Duodenal mucosa (tissue), 2 donors: ENCODE measurements at regions not wholly inside any gene's neighbourhood (a gene's known extent, or its start where the extent isn't known, plus 50 kb on each side); places are given as distances from the start of the nearest gene placed in this dataset.

Source experiments
- H3K27ac ChIP-seq: one replicate; pipeline ENCODE4 v1.7.0; 2013; ENCODE audit warnings: low read depth, low read length
- H3K27me3 ChIP-seq, 2 donors: one replicate each; pipeline ENCODE4 v1.7.0; 2013; ENCODE audit warnings: low read length in 2 of 2, control low read depth in 1 of 2; ENCODE audit not compliant: insufficient read depth in 2 of 2, control insufficient read depth in 1 of 2
- H3K36me3 ChIP-seq, 2 donors: one replicate each; pipeline ENCODE4 v1.7.0; 2013; ENCODE audit warnings: low read length in 2 of 2, control low read depth in 1 of 2; ENCODE audit not compliant: insufficient read depth in 2 of 2, control insufficient read depth in 1 of 2
- H3K4me1 ChIP-seq, 2 donors: one replicate each; pipeline ENCODE4 v1.7.0; 2013; ENCODE audit warnings: low read length in 2 of 2, control low read depth in 1 of 2; ENCODE audit not compliant: insufficient read depth in 2 of 2, control insufficient read depth in 1 of 2
- H3K4me3 ChIP-seq, 2 donors: one replicate each; pipeline ENCODE4 v1.7.0; 2013; ENCODE audit warnings: low read length in 2 of 2, low read depth in 1 of 2
- H3K9ac ChIP-seq, 2 donors: one replicate each; pipeline ENCODE4 v1.7.0; 2013; ENCODE audit warnings: low read length in 2 of 2, low read depth in 1 of 2
- H3K9me3 ChIP-seq, 2 donors: one replicate each; pipeline ENCODE4 v1.7.0; 2013; ENCODE audit warnings: low read length in 2 of 2, control low read depth in 1 of 2; ENCODE audit not compliant: control insufficient read depth in 1 of 2

DNA sequence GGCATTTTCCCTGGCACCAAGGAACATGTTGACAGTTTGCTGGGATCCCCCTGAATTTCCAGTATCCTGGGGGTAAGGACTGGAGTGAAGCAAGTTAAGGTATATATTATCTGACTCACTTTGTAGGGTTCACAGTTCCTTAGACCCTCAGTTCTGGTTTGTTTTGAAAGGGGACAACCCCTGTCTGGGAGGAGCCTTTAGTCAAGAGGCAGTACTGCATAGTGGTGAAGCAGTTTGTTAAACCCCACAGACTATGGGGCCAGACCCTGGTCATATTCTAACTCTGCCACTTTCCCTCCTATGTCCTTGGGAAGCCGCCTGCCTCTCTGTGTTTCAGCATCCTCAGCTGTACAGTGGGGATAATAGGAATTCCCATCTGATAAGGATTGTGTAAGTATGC lies 145.5 kb upstream of the ZFHX3 start:
- no peaks in the 10 kb centered on the region for H3K36me3 ChIP-seq
- H3K9ac ChIP-seq: no peak overlapping the region
- H3K9me3 ChIP-seq: no peaks in the 10 kb centered on the region
- peaks cover 0 to 6% of the 10 kb centered on the region in 2 donors for H3K4me1 ChIP-seq
- H3K27me3 ChIP-seq: no peaks in the 10 kb centered on the region
- no peak overlapping the region for H3K27ac ChIP-seq
- no peak overlapping the region for H3K4me3 ChIP-seq

- H3K36me3 ChIP-seq: no peaks in the 10 kb centered on the region
- no peak overlapping the region for H3K27ac ChIP-seq
- H3K27me3 ChIP-seq: no peaks in the 10 kb centered on the region
- no peak overlapping the region for H3K4me3 ChIP-seq
- no peak overlapping the region for H3K9ac ChIP-seq
- peaks cover 0 to 4% of the 10 kb centered on the region in 2 donors for H3K4me1 ChIP-seq
- H3K9me3 ChIP-seq: no peaks in the 10 kb centered on the region
These were observed 144.4 kb upstream of the ZFHX3 start for GRCh38 chr16:73192232-73192894.

GRCh38 chr16:73191660-73192046 lies 143.7 kb upstream of the ZFHX3 start:
- H3K9ac ChIP-seq: no peak overlapping the region
- H3K9me3 ChIP-seq: no peaks in the 10 kb centered on the region
- H3K27me3 ChIP-seq: no peaks in the 10 kb centered on the region
- H3K4me3 ChIP-seq: no peak overlapping the region
- no peaks in the 10 kb centered on the region for H3K36me3 ChIP-seq
- no peaks in the 10 kb centered on the region for H3K4me1 ChIP-seq
- no peak overlapping the region for H3K27ac ChIP-seq

GRCh38 chr16:73190688-73191659 lies 143.0 kb upstream of the ZFHX3 start:
- Histone ChIP-seq H3K4me1 (no peaks in the 10 kb centered on the region), H3K27me3 (no peaks in the 10 kb centered on the region), H3K9ac (no peak overlapping the region), H3K27ac (no peak overlapping the region), H3K4me3 (no peak overlapping the region), H3K9me3 (no peaks in the 10 kb centered on the region), H3K36me3 (no peaks in the 10 kb centered on the region)

- Histone ChIP-seq H3K36me3 (no peaks in the 10 kb centered on the region), H3K27ac (no peak overlapping the region), H3K27me3 (no peaks in the 10 kb centered on the region), H3K9ac (no peak overlapping the region), H3K4me3 (no peak overlapping the region), H3K4me1 (no peaks in the 10 kb centered on the region), H3K9me3 (no peaks in the 10 kb centered on the region)
These were observed 142.3 kb upstream of the ZFHX3 start for GRCh38 chr16:73190256-73190655.

- H3K27me3 ChIP-seq: peaks cover 0 to 3% of the 10 kb centered on the region in 2 donors
- H3K27ac ChIP-seq: no peak overlapping the region
- no peak overlapping the region for H3K4me3 ChIP-seq
- no peaks in the 10 kb centered on the region for H3K36me3 ChIP-seq
- H3K4me1 ChIP-seq: no peaks in the 10 kb centered on the region
- no peaks in the 10 kb centered on the region for H3K9me3 ChIP-seq
- H3K9ac ChIP-seq: no peak overlapping the region
These were observed 141.2 kb upstream of the ZFHX3 start for GRCh38 chr16:73189136-73189535.

- Histone ChIP-seq H3K4me3 (no peak overlapping the region), H3K27me3 (peaks cover 0 to 3% of the 10 kb centered on the region in 2 donors), H3K4me1 (no peaks in the 10 kb centered on the region), H3K9me3 (no peaks in the 10 kb centered on the region), H3K9ac (no peak overlapping the region), H3K27ac (no peak overlapping the region), H3K36me3 (no peaks in the 10 kb centered on the region)
These were observed 139.0 kb upstream of the ZFHX3 start for GRCh38 chr16:73186752-73187601.

GRCh38 chr16:73185737-73186136 lies 137.8 kb upstream of the ZFHX3 start:
- Histone ChIP-seq H3K4me1 (no peaks in the 10 kb centered on the region), H3K27ac (no peak overlapping the region), H3K9ac (no peak overlapping the region), H3K27me3 (peaks cover 0 to 3% of the 10 kb centered on the region in 2 donors), H3K9me3 (no peaks in the 10 kb centered on the region), H3K36me3 (no peaks in the 10 kb centered on the region), H3K4me3 (no peak overlapping the region)

- H3K36me3 ChIP-seq: no peaks in the 10 kb centered on the region
- no peak overlapping the region for H3K4me3 ChIP-seq
- no peak overlapping the region for H3K9ac ChIP-seq
- H3K27ac ChIP-seq: no peak overlapping the region
- H3K9me3 ChIP-seq: no peaks in the 10 kb centered on the region
- peaks cover 0 to 3% of the 10 kb centered on the region in 2 donors for H3K27me3 ChIP-seq
- no peaks in the 10 kb centered on the region for H3K4me1 ChIP-seq
These were observed 135.7 kb upstream of the ZFHX3 start for GRCh38 chr16:73183611-73184092.
